ENCODE measurements at regions not wholly inside any gene's neighbourhood (a gene's known extent, or its start where the extent isn't known, plus 50 kb on each side); places are given as distances from the start of the nearest gene placed in this dataset.

DNA sequence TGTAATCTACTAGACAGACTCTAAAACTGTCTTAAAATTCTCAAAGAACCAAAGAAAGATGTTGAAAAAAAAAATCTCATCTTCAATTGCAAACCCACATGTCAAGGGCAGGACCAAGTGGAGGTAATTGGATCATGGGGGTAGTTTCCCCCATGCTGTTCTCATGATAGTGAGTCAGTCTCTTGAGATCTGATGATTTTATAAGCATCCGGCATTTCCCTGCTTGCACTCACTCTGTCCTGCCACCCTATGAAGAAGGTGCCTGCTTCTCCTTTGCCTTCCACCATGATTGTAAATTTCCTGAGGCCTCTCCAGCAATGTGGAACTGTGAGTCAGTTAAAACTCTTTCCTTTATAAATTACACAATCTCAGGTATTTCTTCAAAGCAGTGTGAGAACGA is 257.0 kb downstream of the HHIPL2 start:
- TF ChIP-seq, protein P1, sequence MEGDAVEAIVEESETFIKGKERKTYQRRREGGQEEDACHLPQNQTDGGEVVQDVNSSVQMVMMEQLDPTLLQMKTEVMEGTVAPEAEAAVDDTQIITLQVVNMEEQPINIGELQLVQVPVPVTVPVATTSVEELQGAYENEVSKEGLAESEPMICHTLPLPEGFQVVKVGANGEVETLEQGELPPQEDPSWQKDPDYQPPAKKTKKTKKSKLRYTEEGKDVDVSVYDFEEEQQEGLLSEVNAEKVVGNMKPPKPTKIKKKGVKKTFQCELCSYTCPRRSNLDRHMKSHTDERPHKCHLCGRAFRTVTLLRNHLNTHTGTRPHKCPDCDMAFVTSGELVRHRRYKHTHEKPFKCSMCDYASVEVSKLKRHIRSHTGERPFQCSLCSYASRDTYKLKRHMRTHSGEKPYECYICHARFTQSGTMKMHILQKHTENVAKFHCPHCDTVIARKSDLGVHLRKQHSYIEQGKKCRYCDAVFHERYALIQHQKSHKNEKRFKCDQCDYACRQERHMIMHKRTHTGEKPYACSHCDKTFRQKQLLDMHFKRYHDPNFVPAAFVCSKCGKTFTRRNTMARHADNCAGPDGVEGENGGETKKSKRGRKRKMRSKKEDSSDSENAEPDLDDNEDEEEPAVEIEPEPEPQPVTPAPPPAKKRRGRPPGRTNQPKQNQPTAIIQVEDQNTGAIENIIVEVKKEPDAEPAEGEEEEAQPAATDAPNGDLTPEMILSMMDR (conservative IDR thresholded peaks at IDR 0.05; ENCODE audit: control insufficient read depth, insufficient read depth, low read depth, low read length), result no peak
- H3K4me3 ChIP-seq (ENCODE audit: control insufficient read depth, low read depth, low read length), result no peak overlapping the region
- DNase-seq (ENCODE audit: low read depth), result no peak

DNA sequence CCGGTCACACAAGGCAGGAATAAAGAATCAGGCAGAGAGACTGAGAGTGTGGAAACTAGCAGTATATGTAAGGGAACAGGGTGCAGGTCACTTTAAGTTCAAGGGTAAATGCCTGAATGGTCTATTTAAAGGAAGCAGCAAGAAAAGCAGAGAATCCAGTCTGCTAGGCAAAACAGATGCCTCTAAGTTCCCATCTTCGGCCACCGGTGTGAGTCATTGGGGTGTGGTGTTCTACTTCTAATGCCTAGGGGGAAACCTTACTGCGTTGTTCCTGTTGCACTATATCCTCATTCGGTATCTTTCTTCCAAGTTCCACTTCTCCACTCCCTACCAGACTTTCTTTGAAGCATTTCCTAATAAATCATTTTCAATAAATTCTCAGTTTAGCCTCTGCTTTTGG is 259.9 kb downstream of the HHIPL2 start:
- DNase-seq (ENCODE audit: low read depth), result peak; percentile 44
- TF ChIP-seq, protein P1 (conservative IDR thresholded peaks at IDR 0.05; ENCODE audit: control insufficient read depth, insufficient read depth, low read depth, low read length), result no peak
- no peak overlapping the region for H3K4me3 ChIP-seq (ENCODE audit: control insufficient read depth, low read depth, low read length)

DNA sequence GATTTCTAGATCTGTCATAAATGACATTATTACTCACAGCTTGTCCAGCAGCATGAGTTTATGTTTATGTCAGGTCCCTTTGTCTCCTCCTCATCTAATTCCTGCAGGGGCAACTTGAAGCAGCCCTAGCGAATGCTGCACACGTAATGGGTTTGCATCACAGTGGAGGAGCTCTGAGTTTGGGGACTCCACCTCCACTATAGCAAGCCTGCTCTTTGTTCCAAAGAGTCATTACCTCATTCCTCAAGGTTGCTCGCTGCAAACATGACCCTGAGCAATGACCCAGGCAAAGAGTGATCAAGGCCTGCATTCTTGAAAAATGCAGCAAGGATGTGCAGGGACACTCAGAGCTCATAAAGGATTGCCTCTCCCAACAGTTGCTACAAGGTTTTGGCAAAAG is 261.9 kb downstream of the HHIPL2 start:
- DNase-seq (ENCODE audit: low read depth), result no peak
- no peak overlapping the region for H3K4me3 ChIP-seq (ENCODE audit: control insufficient read depth, low read depth, low read length)
- TF ChIP-seq, protein P1 (conservative IDR thresholded peaks at IDR 0.05; ENCODE audit: control insufficient read depth, insufficient read depth, low read depth, low read length), result no peak

DNA sequence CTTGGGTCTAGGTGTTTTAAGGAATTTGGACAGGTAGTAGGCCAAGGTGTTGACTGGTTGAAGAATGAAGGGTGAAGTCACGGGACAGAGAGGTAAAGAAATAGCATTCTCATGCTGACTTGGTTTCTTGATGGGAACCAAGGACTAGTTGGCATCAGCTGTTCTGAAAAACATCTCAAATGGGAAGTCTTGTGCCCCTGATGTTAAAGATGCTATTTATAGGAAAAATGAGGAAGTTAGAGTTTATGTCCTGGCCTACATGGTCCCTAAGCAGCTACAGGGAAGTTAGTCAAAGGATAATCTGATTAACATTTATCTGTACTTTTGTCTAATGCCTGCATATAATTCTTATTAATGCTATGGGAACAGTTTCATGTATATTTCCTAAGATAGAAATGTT is 262.4 kb downstream of the HHIPL2 start:
- TF ChIP-seq, protein P1 (conservative IDR thresholded peaks at IDR 0.05; ENCODE audit: control insufficient read depth, insufficient read depth, low read depth, low read length), result no peak
- no peak overlapping the region for H3K4me3 ChIP-seq (ENCODE audit: control insufficient read depth, low read depth, low read length)
- DNase-seq (ENCODE audit: low read depth), result no peak

DNA sequence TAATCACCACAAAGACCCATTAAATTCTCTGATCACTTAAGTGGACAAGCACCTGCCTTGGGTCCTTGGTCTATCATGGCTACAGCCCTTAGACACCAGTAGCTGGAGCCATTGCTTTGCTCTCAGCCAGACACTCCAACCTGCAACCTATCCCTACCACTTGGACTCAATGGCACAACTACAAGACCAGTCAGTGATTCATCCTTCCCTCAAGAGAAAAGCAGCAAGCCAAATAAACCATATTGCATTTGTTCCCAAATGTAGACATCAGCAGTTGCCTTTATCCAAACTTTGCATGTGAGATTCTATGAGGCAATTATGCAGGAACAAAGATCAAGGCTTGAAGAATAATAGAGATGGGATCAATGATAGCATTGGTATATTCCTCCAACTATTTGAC is 263.4 kb downstream of the HHIPL2 start:
- no peak overlapping the region for H3K4me3 ChIP-seq (ENCODE audit: control insufficient read depth, low read depth, low read length)
- TF ChIP-seq, protein P1 (conservative IDR thresholded peaks at IDR 0.05; ENCODE audit: control insufficient read depth, insufficient read depth, low read depth, low read length), result no peak
- DNase-seq (ENCODE audit: low read depth), result peak; percentile 12

DNA sequence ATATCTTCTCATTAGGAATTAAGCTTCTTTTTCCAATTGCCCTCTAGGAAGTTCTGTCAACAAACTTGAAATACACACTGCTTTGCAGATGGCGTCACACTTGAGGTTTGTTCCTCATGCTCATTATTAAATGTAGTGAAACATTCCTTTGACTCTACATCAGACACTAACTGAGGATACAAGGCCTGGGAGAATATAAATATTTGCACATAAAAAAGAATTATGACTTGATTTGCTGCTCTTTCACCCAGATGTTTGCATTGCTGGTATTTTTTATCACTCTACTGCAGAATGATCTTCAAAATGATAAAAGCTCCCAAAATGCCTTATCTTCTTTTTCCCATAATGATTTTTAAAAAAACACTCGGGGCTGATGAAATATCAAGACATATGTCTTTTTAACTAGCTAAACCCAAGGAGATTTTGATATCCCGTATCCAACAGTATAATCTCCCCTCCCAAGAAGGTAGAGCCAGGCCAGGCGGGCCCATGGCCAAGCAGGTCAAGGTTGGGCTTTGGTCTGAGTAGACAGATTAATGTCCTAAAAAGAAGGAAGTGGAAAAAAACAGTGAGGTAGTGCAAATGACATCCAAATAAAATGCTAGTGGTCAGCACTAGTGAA is 264.6 kb downstream of the HHIPL2 start:
- no peak overlapping the region for H3K4me3 ChIP-seq (ENCODE audit: control insufficient read depth, low read depth, low read length)
- TF ChIP-seq, protein P1 (conservative IDR thresholded peaks at IDR 0.05; ENCODE audit: control insufficient read depth, insufficient read depth, low read depth, low read length), result no peak
- peak; percentile 47 for DNase-seq (ENCODE audit: low read depth)

DNA sequence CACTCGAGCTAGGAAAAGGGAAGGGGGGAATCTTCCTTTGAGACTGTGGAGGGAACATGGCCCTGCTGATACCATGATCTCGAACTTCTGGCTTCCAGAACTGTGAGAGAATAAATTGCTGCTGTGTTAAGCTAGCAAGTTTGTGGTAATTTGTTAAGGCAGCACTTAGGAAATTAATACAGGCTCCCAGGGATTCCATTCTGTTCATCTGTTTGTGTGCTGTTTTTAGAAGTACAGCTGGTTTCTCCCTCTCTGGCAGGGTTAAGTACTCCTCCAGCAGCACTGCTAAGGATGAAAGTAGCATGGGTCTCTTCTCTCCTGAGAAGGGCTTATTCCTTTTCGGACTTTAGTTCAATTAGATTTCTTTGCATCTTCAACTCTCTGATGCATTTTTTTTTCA is 268.3 kb downstream of the HHIPL2 start:
- DNase-seq (ENCODE audit: low read depth), result no peak
- H3K4me3 ChIP-seq (ENCODE audit: control insufficient read depth, low read depth, low read length), result no peak overlapping the region
- TF ChIP-seq, protein P1 (conservative IDR thresholded peaks at IDR 0.05; ENCODE audit: control insufficient read depth, insufficient read depth, low read depth, low read length), result no peak

Data from fibroblast of mammary gland (primary cell).